Colonic mucosa (tissue), 4 donors: ENCODE measurements at regions not wholly inside any gene's neighbourhood (a gene's known extent, or its start where the extent isn't known, plus 50 kb on each side); places are given as distances from the start of the nearest gene placed in this dataset.

Experiments used
- DNase-seq: peaks from one replicate; pipeline ENCODE4 v3.0.0-alpha.2; 2020
- H3K27ac ChIP-seq: fragments of 200-600 bp; one replicate; pipeline ENCODE4 v1.8.0; 2021
- H3K27me3 ChIP-seq: fragments of 200-600 bp; one replicate; pipeline ENCODE4 v1.8.0; 2021
- H3K36me3 ChIP-seq: fragments of 200-600 bp; one replicate; pipeline ENCODE4 v1.8.0; 2021
- H3K4me1 ChIP-seq: fragments of 200-600 bp; one replicate; pipeline ENCODE4 v1.8.0; 2021; ENCODE audit warnings: mild to moderate bottlenecking
- H3K4me3 ChIP-seq: fragments of 200-600 bp; one replicate; pipeline ENCODE4 v1.8.0; 2021
- H3K9ac ChIP-seq, 2 donors: one replicate each; pipeline ENCODE4 v1.7.0; 2013; ENCODE audit warnings: control low read depth in 2 of 2, low read depth in 2 of 2, low read length in 2 of 2
- H3K9me3 ChIP-seq: fragments of 200-600 bp; one replicate; pipeline ENCODE4 v1.8.0; 2021
- intact Hi-C: fragments of 100-400 bp; cut with DNase I; formaldehyde crosslinking; loops from one replicate; pipeline ENCODE4 v1.14.1; 2022
- TF ChIP-seq, protein P1 (sequence below): fragments of 200-600 bp; IDR thresholded peaks from one replicate; pipeline ENCODE4 v1.8.0; 2022; ENCODE audit warnings: antibody characterized with exemption, mild to moderate bottlenecking
- donor health status: healthy.
- donor health status: DM: no; HTN: no; CAD: no.
- donor health status: DM: no; HTN: no; CAD: no.

DNA sequence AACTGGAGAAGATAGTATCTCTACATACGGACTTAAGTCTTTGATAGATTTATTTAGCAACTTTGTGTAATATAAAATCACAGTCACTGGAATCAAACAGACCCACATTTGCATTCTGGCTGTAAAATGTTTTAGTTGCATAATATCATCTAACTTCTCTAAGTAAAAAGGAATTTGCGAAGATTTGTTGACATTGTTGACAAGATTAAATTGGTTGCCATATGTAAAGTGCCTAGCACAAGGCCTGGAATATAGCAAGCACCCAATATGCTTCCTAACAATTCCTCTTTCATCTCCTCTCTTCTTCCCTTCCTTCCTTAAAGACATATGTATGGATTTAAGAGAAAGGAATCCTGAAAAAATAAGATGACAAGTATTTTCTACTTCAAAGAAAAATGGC, 295.4 kb upstream of the PPFIA2 start:
- Histone ChIP-seq H3K4me3 (no peak overlapping the region), H3K9ac (no peak overlapping the region), H3K4me1 (no peaks in the 10 kb centered on the region), H3K27me3 (no peaks in the 10 kb centered on the region), H3K36me3 (no peaks in the 10 kb centered on the region), H3K27ac (no peak overlapping the region), H3K9me3 (no peaks in the 10 kb centered on the region)
- no peak for DNase-seq
- intact Hi-C loops: no loop called here
- TF ChIP-seq, protein P1, sequence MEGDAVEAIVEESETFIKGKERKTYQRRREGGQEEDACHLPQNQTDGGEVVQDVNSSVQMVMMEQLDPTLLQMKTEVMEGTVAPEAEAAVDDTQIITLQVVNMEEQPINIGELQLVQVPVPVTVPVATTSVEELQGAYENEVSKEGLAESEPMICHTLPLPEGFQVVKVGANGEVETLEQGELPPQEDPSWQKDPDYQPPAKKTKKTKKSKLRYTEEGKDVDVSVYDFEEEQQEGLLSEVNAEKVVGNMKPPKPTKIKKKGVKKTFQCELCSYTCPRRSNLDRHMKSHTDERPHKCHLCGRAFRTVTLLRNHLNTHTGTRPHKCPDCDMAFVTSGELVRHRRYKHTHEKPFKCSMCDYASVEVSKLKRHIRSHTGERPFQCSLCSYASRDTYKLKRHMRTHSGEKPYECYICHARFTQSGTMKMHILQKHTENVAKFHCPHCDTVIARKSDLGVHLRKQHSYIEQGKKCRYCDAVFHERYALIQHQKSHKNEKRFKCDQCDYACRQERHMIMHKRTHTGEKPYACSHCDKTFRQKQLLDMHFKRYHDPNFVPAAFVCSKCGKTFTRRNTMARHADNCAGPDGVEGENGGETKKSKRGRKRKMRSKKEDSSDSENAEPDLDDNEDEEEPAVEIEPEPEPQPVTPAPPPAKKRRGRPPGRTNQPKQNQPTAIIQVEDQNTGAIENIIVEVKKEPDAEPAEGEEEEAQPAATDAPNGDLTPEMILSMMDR: no peak

GRCh38 chr12:82047446-82047845, 288.3 kb upstream of the PPFIA2 start:
- no peak overlapping the region for H3K27ac ChIP-seq
- no peaks in the 10 kb centered on the region for H3K36me3 ChIP-seq
- no peaks in the 10 kb centered on the region for H3K27me3 ChIP-seq
- H3K9me3 ChIP-seq: no peaks in the 10 kb centered on the region
- TF ChIP-seq, protein P1: no peak
- no peak for DNase-seq
- H3K4me1 ChIP-seq: no peaks in the 10 kb centered on the region
- intact Hi-C loops: no loop called here
- no peak overlapping the region for H3K9ac ChIP-seq
- H3K4me3 ChIP-seq: no peak overlapping the region

- Histone ChIP-seq H3K27ac (no peak overlapping the region), H3K4me3 (no peak overlapping the region), H3K27me3 (no peaks in the 10 kb centered on the region), H3K9me3 (no peaks in the 10 kb centered on the region), H3K4me1 (no peaks in the 10 kb centered on the region), H3K9ac (no peak overlapping the region), H3K36me3 (no peaks in the 10 kb centered on the region)
- intact Hi-C loops: no loop called here
- TF ChIP-seq, protein P1: no peak
- no peak for DNase-seq
Observed at GRCh38 chr12:82040987-82041743, 282.0 kb upstream of the PPFIA2 start.

- Histone ChIP-seq H3K9me3 (no peaks in the 10 kb centered on the region), H3K4me1 (no peaks in the 10 kb centered on the region), H3K36me3 (no peaks in the 10 kb centered on the region), H3K4me3 (no peak overlapping the region), H3K27me3 (no peaks in the 10 kb centered on the region), H3K27ac (no peak overlapping the region), H3K9ac (no peak overlapping the region)
- no peak for DNase-seq
- TF ChIP-seq, protein P1: no peak
- intact Hi-C loops: no loop called here
Observed at GRCh38 chr12:82034769-82035168, 275.6 kb upstream of the PPFIA2 start.

GRCh38 chr12:82029936-82030335, 270.8 kb upstream of the PPFIA2 start:
- H3K36me3 ChIP-seq: no peaks in the 10 kb centered on the region
- TF ChIP-seq, protein P1: no peak
- H3K4me1 ChIP-seq: no peaks in the 10 kb centered on the region
- no peak overlapping the region for H3K27ac ChIP-seq
- H3K9me3 ChIP-seq: no peaks in the 10 kb centered on the region
- DNase-seq: no peak
- no peaks in the 10 kb centered on the region for H3K27me3 ChIP-seq
- no peak overlapping the region for H3K9ac ChIP-seq
- no peak overlapping the region for H3K4me3 ChIP-seq
- intact Hi-C loops: no loop called here
